ENCODE measurements at regions not wholly inside any gene's neighbourhood (a gene's known extent, or its start where the extent isn't known, plus 50 kb on each side); places are given as distances from the start of the nearest gene placed in this dataset.

DNA sequence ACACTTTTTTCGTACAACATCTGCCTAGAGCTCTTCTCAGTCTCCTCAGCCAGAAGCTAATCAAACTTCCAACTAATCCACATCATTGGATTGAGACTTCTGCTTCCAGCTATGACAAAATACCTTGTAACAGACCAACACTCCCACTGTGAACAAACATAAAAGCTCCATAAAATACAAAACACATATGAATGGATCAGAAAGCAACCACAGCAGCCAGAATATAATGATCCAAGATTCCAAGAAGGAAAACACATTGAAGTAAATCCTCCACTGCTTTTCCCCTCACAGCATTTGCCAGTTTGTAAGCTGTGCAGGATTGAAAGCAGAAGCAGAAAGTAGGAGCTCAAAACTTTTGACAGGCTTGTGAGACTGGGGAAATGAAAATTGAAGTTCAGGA, 863.2 kb downstream of the TUSC7 start:
- H3K4me2 ChIP-seq (ENCODE audit: low read length) = no peak overlapping the region

DNA sequence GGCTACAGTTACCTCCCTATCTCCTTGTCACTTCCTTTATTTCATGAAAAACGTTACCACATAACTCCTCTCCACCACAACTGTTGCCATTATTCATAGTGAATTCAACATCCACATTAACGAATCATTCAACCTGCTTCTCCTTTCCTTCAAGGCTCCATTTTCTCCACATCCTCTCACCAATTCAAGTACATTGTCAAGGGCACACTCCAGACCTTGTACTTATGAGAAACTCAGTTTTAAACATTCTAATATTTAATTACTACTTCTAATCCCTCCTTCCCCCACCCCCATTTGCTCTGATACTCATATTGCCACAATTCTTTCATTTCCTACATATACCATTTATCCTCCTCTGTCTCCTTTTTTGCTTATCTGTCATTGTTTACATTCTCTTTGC, 871.2 kb downstream of the TUSC7 start:
- H3K4me2 ChIP-seq (ENCODE audit: low read length) = no peak overlapping the region
- H2AFZ ChIP-seq (ENCODE audit: low read depth, low read length) = no peak overlapping the region
- H3K9me3 ChIP-seq (ENCODE audit: insufficient read depth, low read length) = no peaks in the 10 kb centered on the region; the same call in 1 of the 2 replicates
- no peaks in the 10 kb centered on the region for H3K4me1 ChIP-seq (ENCODE audit: low read length)
- no peak overlapping the region for H3K27ac ChIP-seq (ENCODE audit: low read length)
- H3K79me2 ChIP-seq (ENCODE audit: low read length) = no peaks in the 10 kb centered on the region
- no peaks in the 10 kb centered on the region for H3K27me3 ChIP-seq (ENCODE audit: low read depth, low read length)
- no peaks in the 10 kb centered on the region for H3K36me3 ChIP-seq (replicated peaks; ENCODE audit: low read depth, low read length)
- no peaks in the 10 kb centered on the region for H4K20me1 ChIP-seq (ENCODE audit: insufficient read depth, low read length)
- no peak overlapping the region for H3K9ac ChIP-seq (ENCODE audit: low read length)
- H3K4me3 ChIP-seq (ENCODE audit: low read length) = no peak overlapping the region
- TF ChIP-seq, protein P1, sequence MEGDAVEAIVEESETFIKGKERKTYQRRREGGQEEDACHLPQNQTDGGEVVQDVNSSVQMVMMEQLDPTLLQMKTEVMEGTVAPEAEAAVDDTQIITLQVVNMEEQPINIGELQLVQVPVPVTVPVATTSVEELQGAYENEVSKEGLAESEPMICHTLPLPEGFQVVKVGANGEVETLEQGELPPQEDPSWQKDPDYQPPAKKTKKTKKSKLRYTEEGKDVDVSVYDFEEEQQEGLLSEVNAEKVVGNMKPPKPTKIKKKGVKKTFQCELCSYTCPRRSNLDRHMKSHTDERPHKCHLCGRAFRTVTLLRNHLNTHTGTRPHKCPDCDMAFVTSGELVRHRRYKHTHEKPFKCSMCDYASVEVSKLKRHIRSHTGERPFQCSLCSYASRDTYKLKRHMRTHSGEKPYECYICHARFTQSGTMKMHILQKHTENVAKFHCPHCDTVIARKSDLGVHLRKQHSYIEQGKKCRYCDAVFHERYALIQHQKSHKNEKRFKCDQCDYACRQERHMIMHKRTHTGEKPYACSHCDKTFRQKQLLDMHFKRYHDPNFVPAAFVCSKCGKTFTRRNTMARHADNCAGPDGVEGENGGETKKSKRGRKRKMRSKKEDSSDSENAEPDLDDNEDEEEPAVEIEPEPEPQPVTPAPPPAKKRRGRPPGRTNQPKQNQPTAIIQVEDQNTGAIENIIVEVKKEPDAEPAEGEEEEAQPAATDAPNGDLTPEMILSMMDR (IDR thresholded peaks at IDR 0.05; ENCODE audit: low read depth, low read length) = no peak
- TF ChIP-seq EZH2phosphoT487 (IDR thresholded peaks at IDR 0.05; ENCODE audit: low read depth) = no peak

More for the DNA sequence above, 863.2 kb downstream of the TUSC7 start:
- Histone ChIP-seq H3K9ac (ENCODE audit: low read length) (no peak overlapping the region), H3K9me3 (ENCODE audit: insufficient read depth, low read length) (no peaks in the 10 kb centered on the region; the same call in 1 of the 2 replicates), H3K36me3 (replicated peaks; ENCODE audit: low read depth, low read length) (no peaks in the 10 kb centered on the region), H4K20me1 (ENCODE audit: insufficient read depth, low read length) (no peaks in the 10 kb centered on the region), H3K4me3 (ENCODE audit: low read length) (no peak overlapping the region), H3K79me2 (ENCODE audit: low read length) (no peaks in the 10 kb centered on the region), H3K27ac (ENCODE audit: low read length) (no peak overlapping the region), H3K27me3 (ENCODE audit: low read depth, low read length) (no peaks in the 10 kb centered on the region), H2AFZ (ENCODE audit: low read depth, low read length) (no peak overlapping the region), H3K4me1 (ENCODE audit: low read length) (peaks cover 4% of the 10 kb centered on the region; the same call in 1 of the 2 replicates)
- TF ChIP-seq, protein P1 (IDR thresholded peaks at IDR 0.05; ENCODE audit: low read depth, low read length) = no peak
- TF ChIP-seq EZH2phosphoT487 (IDR thresholded peaks at IDR 0.05; ENCODE audit: low read depth) = no peak

DNA sequence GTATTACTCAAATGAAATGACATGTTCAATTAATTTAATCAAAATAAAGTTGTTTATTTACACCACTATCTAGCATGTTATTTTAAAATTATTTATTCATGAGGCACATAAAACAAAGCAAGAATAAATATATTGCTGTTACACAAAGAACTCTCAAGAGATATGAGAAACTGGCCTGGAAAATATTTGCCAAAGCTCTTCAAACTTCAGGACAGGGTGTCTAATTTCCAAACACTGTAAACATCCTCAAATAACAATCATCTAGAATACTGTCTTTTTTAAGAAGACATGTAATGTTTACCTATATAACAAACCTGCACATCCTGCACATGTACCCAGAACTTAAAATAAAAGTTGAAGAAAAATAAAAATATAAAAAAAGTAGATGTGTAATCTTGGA, 876.6 kb downstream of the TUSC7 start:
- Histone ChIP-seq H4K20me1 (ENCODE audit: insufficient read depth, low read length) (no peaks in the 10 kb centered on the region), H3K36me3 (replicated peaks; ENCODE audit: low read depth, low read length) (no peaks in the 10 kb centered on the region), H3K9ac (ENCODE audit: low read length) (no peak overlapping the region), H3K4me1 (ENCODE audit: low read length) (peaks cover 3% of the 10 kb centered on the region; the same call in 1 of the 2 replicates), H3K27ac (ENCODE audit: low read length) (no peak overlapping the region), H2AFZ (ENCODE audit: low read depth, low read length) (no peak overlapping the region), H3K9me3 (ENCODE audit: insufficient read depth, low read length) (no peaks in the 10 kb centered on the region), H3K27me3 (ENCODE audit: low read depth, low read length) (no peaks in the 10 kb centered on the region), H3K4me3 (ENCODE audit: low read length) (no peak overlapping the region), H3K79me2 (ENCODE audit: low read length) (no peaks in the 10 kb centered on the region), H3K4me2 (ENCODE audit: low read length) (no peak overlapping the region)
- TF ChIP-seq, protein P1 (IDR thresholded peaks at IDR 0.05; ENCODE audit: low read depth, low read length) = no peak
- TF ChIP-seq EZH2phosphoT487 (IDR thresholded peaks at IDR 0.05; ENCODE audit: low read depth) = no peak

DNA sequence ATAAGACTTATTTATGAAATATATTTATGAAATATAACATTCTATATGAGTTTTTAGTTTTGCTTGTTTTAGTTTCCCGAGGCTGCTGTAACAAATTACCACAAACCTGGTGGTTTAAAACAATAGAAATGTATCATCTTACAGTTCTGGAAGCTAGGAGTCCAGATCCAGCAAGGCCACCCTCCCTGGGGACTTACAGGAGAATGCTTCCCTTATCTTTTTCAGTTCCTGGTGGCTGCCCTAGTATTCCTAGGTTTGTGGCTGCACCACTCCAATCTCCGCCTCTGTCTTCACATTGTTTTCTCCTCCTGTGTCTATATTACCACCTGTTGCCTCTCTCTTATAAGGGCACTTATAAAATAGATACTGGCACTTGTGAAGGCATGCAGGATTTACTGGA, 877.8 kb downstream of the TUSC7 start:
- Histone ChIP-seq H3K4me2 (ENCODE audit: low read length) (no peak overlapping the region), H4K20me1 (ENCODE audit: insufficient read depth, low read length) (no peaks in the 10 kb centered on the region), H3K9me3 (ENCODE audit: insufficient read depth, low read length) (no peaks in the 10 kb centered on the region), H3K79me2 (ENCODE audit: low read length) (no peaks in the 10 kb centered on the region), H3K9ac (ENCODE audit: low read length) (no peak overlapping the region), H3K27me3 (ENCODE audit: low read depth, low read length) (no peaks in the 10 kb centered on the region), H3K27ac (ENCODE audit: low read length) (no peak overlapping the region), H3K36me3 (replicated peaks; ENCODE audit: low read depth, low read length) (no peaks in the 10 kb centered on the region), H3K4me1 (ENCODE audit: low read length) (peaks cover 3% of the 10 kb centered on the region; the same call in 1 of the 2 replicates), H2AFZ (ENCODE audit: low read depth, low read length) (no peak overlapping the region), H3K4me3 (ENCODE audit: low read length) (no peak overlapping the region)
- TF ChIP-seq, protein P1 (IDR thresholded peaks at IDR 0.05; ENCODE audit: low read depth, low read length) = no peak
- no peak for TF ChIP-seq EZH2phosphoT487 (IDR thresholded peaks at IDR 0.05; ENCODE audit: low read depth)

Data from OCI-LY3 (cell line).